NOMO-1 treated with dmso at 0.1 percent for 144 hours (cell line): ENCODE measurements at regions not wholly inside any gene's neighbourhood (a gene's known extent, or its start where the extent isn't known, plus 50 kb on each side); places are given as distances from the start of the nearest gene placed in this dataset.
"Not testable (repeated sequence)": the region's sequence is repeated elsewhere in the genome, so short reads cannot be mapped to it uniquely, and the experiment has no call there.

Experiments
- DNase-seq: peaks from one replicate; lab custom pipeline; 2025; ENCODE audit not compliant: unreplicated experiment; lab: John Stamatoyannopoulos, UW

- no peak for DNase-seq
These were observed 829.9 kb downstream of the METTL15 start for GRCh38 chr11:28938091-28938490.

DNA sequence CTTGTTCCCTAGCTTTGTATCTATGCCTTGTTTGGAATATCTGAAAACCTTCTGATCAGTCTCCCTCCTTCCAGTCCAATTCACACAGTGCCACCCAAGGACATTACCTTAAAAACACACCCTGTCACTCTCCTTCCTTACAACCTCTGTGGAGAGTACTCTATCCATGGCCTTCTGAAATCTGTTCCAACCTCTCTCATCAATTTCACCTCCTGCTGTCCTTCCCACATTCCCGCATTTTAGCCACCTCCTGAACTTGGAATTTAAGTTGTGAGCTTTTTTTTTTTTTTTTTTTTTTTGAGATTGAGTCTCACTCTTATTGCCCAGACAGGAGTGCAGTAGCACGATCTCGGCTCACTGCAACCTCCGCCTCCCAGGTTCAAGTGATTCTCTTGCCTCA is 824.8 kb downstream of the METTL15 start:
- no peak for DNase-seq

DNA sequence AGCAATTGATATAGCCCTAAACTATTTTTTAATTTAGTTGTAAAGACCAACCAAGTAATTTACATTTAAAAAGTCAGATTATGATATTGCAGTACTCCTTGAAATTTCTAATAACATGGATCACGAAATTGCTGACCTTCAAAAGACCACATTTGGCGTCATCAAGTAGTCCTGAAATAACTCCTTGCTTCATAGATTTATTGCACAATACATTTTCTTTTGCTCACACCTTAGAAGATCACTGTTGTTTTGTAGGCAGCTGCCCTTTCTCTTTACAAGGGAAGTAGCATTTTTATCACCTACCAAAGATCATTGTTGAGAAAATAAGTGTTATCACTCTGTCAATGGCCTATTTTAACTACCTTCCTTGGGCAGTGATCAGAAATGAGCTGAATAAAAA is 815.8 kb downstream of the METTL15 start:
- no peak for DNase-seq

GRCh38 chr11:28922386-28922981 is 814.3 kb downstream of the METTL15 start:
- DNase-seq = no peak

DNA sequence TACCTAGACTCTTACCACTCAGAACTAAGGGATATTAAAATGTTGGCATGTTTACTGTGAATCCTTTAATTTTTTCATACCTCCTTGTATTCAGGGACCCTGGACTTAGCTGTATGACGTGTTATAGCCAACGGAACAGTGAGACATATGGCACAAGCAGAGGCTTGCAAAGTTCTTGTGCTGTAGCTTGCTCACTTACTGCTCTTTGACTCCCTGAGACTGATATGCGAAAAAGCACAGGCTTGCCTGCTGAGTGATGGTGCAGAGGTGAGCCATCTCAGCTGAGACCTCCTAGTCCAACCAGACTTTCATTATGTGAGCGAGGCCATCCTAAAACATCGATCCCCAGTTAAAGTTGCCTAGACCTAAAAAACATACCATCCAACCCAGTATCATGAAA is 811.0 kb downstream of the METTL15 start:
- no peak for DNase-seq

- DNase-seq = no peak
These were observed 805.7 kb downstream of the METTL15 start for GRCh38 chr11:28913883-28914282.

DNA sequence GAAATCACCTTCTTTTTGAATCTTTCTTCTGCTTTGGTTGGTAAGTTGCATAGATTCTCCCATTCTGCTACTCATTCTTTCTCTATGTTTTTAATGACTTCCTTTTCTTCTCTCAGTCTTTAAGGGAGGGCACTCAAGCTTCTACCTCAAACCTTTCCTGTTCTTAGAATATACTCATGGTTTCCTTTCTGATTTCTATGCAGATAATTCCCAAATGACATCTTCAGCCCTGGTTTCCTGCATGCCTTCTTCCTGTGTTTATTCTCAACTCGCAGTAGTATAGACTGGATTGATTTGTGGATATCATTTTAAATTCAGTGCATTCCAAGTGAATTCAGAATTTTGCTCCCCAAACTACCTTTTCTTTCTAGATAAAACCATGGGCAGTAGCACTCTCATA is 803.6 kb downstream of the METTL15 start:
- DNase-seq = no peak

DNA sequence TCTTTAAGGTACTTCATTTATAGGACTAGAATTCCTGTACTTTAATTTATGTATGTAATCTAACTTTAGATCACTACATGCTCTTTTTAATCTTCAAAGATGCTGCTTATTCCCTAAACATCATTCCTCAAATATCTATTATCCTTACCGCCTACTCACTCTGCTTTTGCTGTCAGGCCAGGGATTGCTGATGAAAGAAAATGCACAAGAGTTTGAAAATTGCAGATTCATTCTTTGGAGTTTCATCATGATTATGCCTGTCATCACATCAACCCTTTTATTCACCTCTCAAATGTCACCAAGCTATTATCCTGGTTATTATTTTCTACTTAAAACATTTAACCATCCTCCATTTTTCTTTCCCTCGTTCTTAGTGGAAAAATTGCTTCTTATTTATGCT is 802.7 kb downstream of the METTL15 start:
- no peak for DNase-seq

DNA sequence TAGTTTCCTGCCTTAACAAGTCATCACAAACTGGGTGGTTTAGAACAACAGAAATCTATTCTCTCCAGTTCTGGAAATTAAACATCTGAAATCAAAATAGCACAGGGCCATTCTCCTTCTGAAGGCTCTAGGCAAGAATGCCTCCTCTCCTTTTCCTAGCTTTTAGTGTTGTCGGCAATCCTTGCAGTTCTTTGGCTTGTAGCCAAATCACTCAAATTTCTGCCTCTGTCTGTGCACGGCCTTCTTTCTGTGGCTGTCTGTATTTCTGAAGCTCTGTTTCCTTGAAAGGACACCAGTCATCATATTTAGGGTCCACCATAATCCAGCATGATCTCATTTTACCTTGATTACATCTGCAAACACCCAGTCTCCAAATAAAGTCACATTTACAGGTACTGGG is 795.5 kb downstream of the METTL15 start:
- DNase-seq = no peak

DNA sequence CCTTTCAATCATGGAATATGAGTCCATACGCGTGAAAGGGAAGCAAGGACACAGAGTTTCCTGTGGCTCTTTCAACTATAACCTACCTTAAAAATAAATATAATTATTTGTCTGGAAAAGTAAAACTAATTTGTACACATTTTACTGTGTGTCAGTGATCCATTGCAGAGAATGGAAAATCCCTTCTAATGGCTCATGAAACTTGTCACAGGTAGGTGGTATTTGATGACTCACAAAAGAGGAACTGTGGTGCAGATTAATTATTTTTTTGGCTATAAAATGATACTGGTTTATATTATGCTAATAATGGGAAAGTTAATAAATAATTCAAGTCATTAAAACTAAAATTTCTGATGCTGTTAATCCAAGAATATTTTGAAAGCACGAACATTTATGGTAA is 792.2 kb downstream of the METTL15 start:
- DNase-seq = no peak

DNA sequence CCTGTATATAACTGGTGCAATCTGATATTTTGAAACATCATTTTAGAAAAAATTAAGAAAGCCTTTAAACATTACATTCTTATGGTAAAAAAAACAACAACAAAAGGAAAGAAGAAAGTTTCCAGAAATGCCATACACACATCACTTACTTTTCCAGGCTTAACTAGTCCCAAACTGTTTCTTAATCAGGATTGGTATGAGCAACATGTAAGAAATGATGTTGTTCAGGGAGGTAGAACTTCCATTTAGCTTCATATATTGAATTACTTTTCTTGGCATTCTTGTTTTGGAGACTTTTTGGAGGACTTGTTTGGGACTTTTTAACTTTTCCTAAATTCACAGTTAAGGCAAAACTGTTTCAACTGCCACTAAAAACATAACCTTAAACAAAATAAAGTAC is 791.5 kb downstream of the METTL15 start:
- no peak for DNase-seq

GRCh38 chr11:28890601-28891040 is 782.4 kb downstream of the METTL15 start:
- DNase-seq = not testable (repeated sequence)

DNA sequence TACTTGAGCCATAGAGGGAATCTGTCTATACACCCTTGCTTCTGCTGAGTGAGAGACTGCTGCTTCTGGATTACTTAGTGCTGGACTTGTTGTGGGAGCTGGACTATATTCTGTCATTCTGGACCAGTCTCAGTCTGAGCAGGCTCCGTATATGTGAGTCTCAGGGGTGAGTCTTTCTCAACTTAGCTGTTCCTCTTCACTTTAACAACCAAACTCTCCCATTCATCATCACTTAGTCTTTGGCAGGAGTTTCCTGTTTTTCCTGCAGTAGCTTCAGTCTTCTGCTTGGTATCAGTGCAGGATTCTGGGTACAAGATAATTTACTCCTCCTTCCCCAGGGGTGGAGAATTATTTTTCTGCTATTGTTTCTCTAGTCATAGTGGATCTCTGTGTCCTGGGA is 779.5 kb downstream of the METTL15 start:
- DNase-seq = no peak

- no peak for DNase-seq
These were observed 771.7 kb downstream of the METTL15 start for GRCh38 chr11:28879869-28880268.

GRCh38 chr11:28878025-28878424 is 769.8 kb downstream of the METTL15 start:
- no peak for DNase-seq

DNA sequence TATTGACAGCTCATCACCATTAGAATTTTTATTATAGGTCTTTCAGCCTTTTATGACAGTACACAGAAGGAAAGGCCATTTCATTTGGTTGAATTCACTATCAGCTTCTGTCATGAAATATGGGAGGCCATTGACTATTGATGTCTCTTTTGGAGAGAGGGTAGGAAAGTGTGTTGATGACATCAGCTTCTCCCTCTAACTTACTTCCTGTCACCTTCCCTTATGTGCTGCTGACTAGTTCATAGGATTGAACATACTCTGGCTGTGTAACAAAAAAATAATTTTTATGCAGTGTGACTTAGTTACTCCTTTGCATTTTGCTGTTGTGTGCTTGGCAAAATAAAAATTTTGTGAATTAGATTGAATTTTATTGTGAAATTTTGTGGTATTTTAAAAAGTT is 769.2 kb downstream of the METTL15 start:
- no peak for DNase-seq

GRCh38 chr11:28874706-28875105 is 766.5 kb downstream of the METTL15 start:
- DNase-seq = no peak

DNA sequence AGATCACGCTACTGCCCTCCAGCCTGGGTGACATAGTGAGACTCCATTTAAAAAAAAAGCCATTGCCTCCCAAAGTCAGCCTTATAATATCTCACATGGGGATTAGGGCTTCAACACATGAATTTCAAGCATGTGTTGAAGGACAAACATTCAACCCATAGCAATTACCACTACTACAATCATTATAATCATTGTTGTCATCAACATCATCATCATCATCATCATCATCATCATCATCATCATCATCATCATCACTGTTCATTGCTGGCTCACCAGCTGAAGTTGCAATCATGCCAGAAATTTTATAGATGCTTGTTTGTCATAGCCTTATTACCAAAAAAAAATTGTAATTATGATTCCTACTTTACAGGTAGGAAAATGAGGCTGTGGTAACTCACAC is 762.9 kb downstream of the METTL15 start:
- no peak for DNase-seq

- DNase-seq = no peak
These were observed 755.2 kb downstream of the METTL15 start for GRCh38 chr11:28863422-28863821.

GRCh38 chr11:28860893-28861292 is 752.7 kb downstream of the METTL15 start:
- DNase-seq = no peak

DNA sequence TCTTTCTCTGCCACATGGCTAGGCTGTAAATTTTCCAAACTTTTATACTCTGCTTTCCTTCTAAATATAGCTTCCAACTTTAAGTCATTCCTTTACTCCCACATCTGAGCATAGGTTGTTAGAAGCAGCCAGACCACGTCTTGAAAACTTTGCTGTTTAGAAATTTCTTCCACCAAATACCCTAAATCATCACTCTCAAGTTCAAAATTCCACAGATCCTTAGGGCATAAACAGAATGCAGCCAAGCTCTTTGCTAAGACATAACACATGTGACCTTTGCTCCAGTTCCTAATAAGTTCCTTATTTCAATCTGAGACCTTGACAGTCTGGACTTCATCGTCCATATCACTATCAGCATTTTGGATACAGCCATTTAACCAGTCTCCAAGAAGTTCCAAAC is 749.9 kb downstream of the METTL15 start:
- DNase-seq = no peak

DNA sequence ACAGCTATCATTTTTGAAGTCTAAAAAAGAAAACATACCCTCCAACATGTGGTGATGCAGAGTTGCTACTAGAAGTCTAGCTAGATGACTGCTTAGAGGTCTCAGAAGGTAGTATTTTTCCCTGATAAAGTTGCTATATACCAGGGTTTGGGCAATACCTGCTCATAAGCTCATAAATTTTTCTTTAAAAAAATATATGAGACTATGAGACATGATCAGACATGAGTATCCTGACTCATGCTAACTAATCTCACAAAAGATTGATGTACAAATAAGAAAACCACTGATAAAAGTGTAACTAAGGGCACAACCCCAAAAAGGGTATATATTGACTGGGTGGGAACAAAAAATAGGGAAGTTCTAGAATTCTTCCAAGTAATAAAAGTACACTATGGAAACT is 740.9 kb downstream of the METTL15 start:
- no peak for DNase-seq

GRCh38 chr11:28842716-28843115 is 734.5 kb downstream of the METTL15 start:
- no peak for DNase-seq

- DNase-seq = no peak
These were observed 730.6 kb downstream of the METTL15 start for GRCh38 chr11:28838741-28839140.
